RPMI8226 (cell line): ENCODE measurements at regions not wholly inside any gene's neighbourhood (a gene's known extent, or its start where the extent isn't known, plus 50 kb on each side); places are given as distances from the start of the nearest gene placed in this dataset.
A peak's percentile ranks its signal among the peaks of the same experiment; 100 is the strongest.
"Not testable (repeated sequence)": the region's sequence is repeated elsewhere in the genome, so short reads cannot be mapped to it uniquely, and the experiment has no call there.

Experiments
- DNase-seq: peaks from one replicate; pipeline ENCODE4 v3.0.0-alpha.2; 2015

DNA sequence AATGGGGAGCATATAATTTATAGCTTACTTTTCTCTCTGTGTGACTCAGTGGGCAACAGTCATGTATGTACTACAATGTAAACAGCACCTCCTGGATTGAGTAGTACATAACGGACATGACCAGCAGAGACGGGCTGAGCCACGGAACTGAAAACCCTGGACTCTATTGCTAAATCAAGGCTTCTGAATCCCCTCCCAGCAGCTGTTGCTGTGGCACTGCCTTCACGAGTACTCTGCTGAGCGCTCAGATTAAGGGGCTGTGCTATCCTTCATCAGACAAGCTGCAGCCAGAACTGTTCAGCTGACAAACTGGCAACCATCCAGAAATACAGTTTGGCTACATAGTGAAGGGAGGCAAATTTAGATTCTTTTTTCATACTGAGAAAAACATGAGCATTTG is 131.3 kb upstream of the CCDC180 start:
- peak; percentile 8 for DNase-seq

GRCh38 chr9:97168174-97168573 is 129.2 kb upstream of the CTSV start:
- DNase-seq, result not testable (repeated sequence)

DNA sequence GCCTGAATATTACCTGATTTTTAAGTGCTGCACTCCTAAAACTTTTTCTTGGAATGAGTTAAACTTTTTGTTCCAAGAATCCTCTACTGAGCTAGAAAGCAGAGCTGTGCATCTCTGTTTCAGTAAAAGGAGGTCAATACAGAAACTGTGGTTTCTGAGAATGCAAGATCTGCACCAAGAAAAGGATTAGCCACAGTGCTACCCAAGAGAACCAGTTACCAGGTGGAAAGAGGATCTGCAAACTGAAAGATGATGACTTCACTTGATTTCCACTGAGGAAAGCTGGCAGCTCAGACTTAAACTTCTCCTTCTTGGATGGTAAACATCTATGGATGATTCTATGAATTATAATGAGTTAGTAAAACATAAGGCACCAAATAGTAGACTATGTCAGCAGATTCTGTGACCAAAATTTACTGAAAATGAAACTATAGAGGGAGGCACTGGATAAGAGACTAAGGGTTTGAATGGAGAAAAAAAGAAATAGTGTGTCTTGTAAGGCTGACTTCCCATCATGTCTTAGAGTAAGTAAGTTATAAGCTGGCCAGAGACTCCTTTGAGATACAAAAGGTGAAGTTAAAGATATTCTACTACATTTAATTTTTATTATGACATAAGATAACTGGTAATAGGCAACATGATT is 127.7 kb upstream of the CTSV start:
- peak; percentile 59 for DNase-seq

DNA sequence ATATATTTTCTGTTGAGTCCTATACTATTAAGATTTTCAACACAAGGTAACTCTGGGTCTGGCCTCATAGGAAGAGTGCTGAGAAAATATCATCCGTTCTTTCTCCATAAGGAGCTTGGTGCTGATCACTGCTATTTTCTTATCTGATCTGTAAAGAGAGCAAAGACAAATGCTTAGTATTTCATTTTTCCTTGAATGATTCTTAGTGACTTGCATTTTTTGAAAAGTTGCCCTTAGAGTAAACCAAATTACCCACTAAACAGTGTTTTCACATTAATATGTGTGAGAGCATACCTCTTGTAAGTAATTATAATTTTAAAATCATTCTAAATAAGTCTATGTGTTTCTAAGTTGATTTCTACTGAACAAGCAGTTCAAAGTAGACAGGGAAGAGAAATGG is 121.3 kb upstream of the CTSV start:
- DNase-seq, result no peak

GRCh38 chr9:97158722-97159121 is 119.8 kb upstream of the CTSV start:
- DNase-seq, result not testable (repeated sequence)

- DNase-seq, result not testable (repeated sequence)
These were observed 116.5 kb upstream of the CTSV start for GRCh38 chr9:97155441-97155840.

GRCh38 chr9:97153967-97154366 is 115.0 kb upstream of the CTSV start:
- DNase-seq, result no peak

DNA sequence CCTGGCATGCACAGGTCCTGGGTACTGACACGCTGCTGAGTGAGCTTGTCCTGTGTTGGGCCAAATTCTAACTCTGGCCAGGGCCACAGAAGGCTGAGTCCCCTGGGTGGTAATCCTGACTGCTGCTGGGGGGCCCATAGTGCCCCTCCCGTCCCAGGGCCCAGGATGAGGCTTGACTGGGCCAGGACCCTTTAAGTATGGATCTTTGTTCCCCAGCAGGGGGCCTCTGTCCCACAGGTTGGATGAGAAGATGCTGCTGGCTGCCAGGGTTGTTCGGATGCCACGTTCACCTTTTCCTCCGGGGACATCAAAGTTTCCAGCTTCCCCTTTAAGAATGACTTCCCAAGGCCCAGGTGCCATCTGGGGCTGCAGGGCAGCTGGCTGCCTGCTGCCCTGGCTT is 114.2 kb upstream of the CTSV start:
- not testable (repeated sequence) for DNase-seq

- DNase-seq, result not testable (repeated sequence)
These were observed 111.5 kb upstream of the CTSV start for GRCh38 chr9:97150471-97150870.

GRCh38 chr9:97148428-97148827 is 109.5 kb upstream of the CTSV start:
- DNase-seq, result not testable (repeated sequence)

DNA sequence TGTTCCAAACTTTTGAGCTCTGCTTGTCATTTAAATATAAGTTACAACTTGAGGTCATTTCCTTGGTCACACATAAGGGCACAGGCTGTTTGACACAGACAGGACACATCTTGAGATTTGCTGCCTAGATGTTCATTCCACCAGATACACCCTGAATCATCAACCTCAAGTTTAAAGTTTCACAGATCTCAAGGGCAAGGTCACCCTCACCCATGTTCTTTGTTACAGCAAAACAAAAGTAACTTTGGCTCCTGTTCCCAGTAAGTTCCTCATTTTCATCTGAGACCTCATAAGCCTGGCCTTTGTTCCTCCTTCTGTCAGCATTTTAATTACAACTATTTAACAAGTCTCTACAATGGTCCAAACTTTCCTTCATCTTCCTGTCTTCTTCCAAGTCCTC is 106.7 kb upstream of the CTSV start:
- DNase-seq, result peak; percentile 14

DNA sequence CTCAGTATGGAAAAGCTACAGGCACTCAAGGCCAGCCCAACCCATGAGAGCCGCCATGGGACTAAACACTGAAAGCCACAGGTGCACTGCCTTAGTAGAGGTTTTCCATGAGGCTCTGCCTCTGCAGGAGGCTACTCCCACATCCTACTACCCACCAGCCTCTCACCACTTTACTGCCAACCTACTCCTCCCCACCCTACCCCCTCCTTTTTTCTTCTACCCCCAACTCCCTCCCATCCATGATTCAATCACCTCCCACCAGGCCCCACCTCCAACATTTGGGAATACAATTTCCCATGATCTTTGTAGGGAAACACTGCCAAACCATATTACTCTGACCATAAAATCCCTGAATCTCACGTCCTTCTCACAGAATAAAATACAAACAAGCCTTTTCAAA is 101.6 kb upstream of the CTSV start:
- DNase-seq, result no peak

DNA sequence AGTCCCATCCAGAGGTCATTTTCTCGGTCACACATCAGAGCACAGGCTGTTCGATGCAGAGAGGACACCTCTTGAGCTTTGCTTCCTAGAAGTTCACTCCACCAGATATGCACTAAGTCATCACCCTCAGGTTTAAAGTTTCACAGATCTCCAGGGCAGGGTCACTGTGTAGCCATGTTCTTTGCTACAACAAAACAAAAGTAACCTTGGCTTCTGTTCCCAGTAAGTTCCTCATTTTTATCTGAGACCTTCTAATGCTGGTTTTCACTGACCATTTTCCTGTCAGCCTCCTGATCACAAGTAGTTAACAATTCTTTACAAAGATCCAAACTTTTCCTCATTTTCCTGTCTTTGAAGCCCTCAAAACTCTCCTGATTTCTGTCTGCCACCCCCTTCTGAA is 97.5 kb upstream of the CTSV start:
- DNase-seq, result no peak

GRCh38 chr9:97133966-97134365 is 95.0 kb upstream of the CTSV start:
- DNase-seq, result not testable (repeated sequence)

GRCh38 chr9:97132865-97133264 is 93.9 kb upstream of the CTSV start:
- DNase-seq, result no peak

DNA sequence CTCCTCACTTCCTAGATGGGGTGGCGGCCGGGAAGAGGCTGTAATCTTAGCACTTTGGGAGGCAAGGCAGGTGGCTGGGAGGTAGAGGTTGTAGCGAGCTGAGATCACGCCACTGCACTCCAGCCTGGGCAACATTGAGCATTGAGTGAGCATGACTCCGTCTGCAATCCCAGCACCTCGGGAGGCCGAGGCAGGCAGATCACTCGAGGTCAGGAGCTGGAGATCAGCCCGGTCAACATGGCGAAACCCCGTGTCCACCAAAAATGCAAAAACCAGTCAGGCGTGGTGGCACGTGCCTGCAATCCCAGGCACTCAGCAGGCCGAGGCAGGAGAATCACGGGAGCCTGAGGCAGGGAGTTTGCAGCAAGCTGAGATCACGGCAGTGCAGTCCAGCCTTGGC is 91.9 kb upstream of the CTSV start:
- not testable (repeated sequence) for DNase-seq

- not testable (repeated sequence) for DNase-seq
These were observed 91.4 kb upstream of the CTSV start for GRCh38 chr9:97130387-97130786.

- no peak for DNase-seq
These were observed 90.0 kb upstream of the CTSV start for GRCh38 chr9:97128919-97129318.

- no peak for DNase-seq
These were observed 85.3 kb upstream of the CTSV start for GRCh38 chr9:97124256-97124655.

GRCh38 chr9:97110696-97111095 is 71.8 kb upstream of the CTSV start:
- DNase-seq, result no peak

GRCh38 chr9:97109194-97109811 is 70.4 kb upstream of the CTSV start:
- peak; percentile 20 for DNase-seq

- not testable (repeated sequence) for DNase-seq
These were observed 66.3 kb upstream of the CTSV start for GRCh38 chr9:97105220-97105619.

- DNase-seq, result not testable (repeated sequence)
These were observed 64.9 kb upstream of the CTSV start for GRCh38 chr9:97103613-97104383.

GRCh38 chr9:97099540-97099939 is 60.6 kb upstream of the CTSV start:
- not testable (repeated sequence) for DNase-seq
